ENCODE measurements at regions not wholly inside any gene's neighbourhood (a gene's known extent, or its start where the extent isn't known, plus 50 kb on each side); places are given as distances from the start of the nearest gene placed in this dataset.

GRCh38 chr3:106355873-106356272 lies 487.1 kb upstream of the CBLB start:
- TF ChIP-seq POLR2AphosphoS5 (IDR thresholded peaks at IDR 0.05; ENCODE audit: low read depth) (no peak), SPI1 (IDR thresholded peaks at IDR 0.05; ENCODE audit: borderline replicate concordance, low read depth) (no peak), CTCF (IDR thresholded peaks at IDR 0.05; ENCODE audit: insufficient read depth, low read length) (no peak)

Data from HL-60 (cell line).